Smooth muscle cell (in vitro differentiated cells): ENCODE measurements at regions not wholly inside any gene's neighbourhood (a gene's known extent, or its start where the extent isn't known, plus 50 kb on each side); places are given as distances from the start of the nearest gene placed in this dataset.

Experiments
- DNase-seq: peaks from one replicate; lab custom pipeline; 2025; ENCODE audit not compliant: unreplicated experiment; lab: John Stamatoyannopoulos, UW
- H2AFZ ChIP-seq: fragments of 200-600 bp; sonication (generic); 2 replicates; pipeline ENCODE4 v1.6.0; 2016; ENCODE audit warnings: antibody characterized with exemption, low read depth, mild to moderate bottlenecking
- H3F3A ChIP-seq: fragments of 200-600 bp; sonication (generic); 2 replicates; pipeline ENCODE4 v1.6.0; 2017; ENCODE audit warnings: antibody characterized with exemption, low read depth
- H3K27ac ChIP-seq: fragments of 200-600 bp; sonication (generic); 2 replicates; pipeline ENCODE4 v1.5.1; 2016; ENCODE audit warnings: low read depth, mild to moderate bottlenecking
- H3K27me3 ChIP-seq: fragments of 200-600 bp; sonication (generic); 2 replicates; pipeline ENCODE4 v1.6.1; 2016; ENCODE audit warnings: low read depth, mild to moderate bottlenecking
- H3K36me3 ChIP-seq: fragments of 200-600 bp; sonication (generic); 2 replicates; pipeline ENCODE4 v1.5.1; 2016; ENCODE audit warnings: low read depth
- H3K4me1 ChIP-seq: fragments of 200-600 bp; sonication (generic); 2 replicates; pipeline ENCODE4 v1.5.1; 2016; ENCODE audit warnings: low read depth
- H3K4me2 ChIP-seq: fragments of 200-600 bp; sonication (generic); 2 replicates; pipeline ENCODE4 v1.6.0; 2016; ENCODE audit warnings: mild to moderate bottlenecking
- H3K4me3 ChIP-seq: fragments of 200-600 bp; sonication (generic); 2 replicates; pipeline ENCODE4 v1.5.1; 2016; ENCODE audit warnings: mild to moderate bottlenecking
- H3K79me2 ChIP-seq: fragments of 200-600 bp; sonication (generic); 2 replicates; pipeline ENCODE4 v1.6.0; 2016; ENCODE audit warnings: low read depth, mild to moderate bottlenecking
- H3K9ac ChIP-seq: fragments of 200-600 bp; sonication (generic); 2 replicates; pipeline ENCODE4 v1.6.0; 2016; ENCODE audit warnings: low read depth
- H3K9me3 ChIP-seq: fragments of 200-600 bp; sonication (generic); replicated peaks from 2 replicates; pipeline ENCODE4 v1.5.1; 2016; ENCODE audit warnings: low read depth
- H4K20me1 ChIP-seq: fragments of 200-600 bp; sonication (generic); 2 replicates; pipeline ENCODE4 v1.6.0; 2016; ENCODE audit warnings: low read depth
- CTCF ChIP-seq: fragments of 200-600 bp; sonication (generic); IDR thresholded peaks from 2 replicates; pipeline ENCODE4 v1.5.1; 2017; ENCODE audit warnings: borderline replicate concordance, mild to moderate bottlenecking, antibody characterized with exemption; ENCODE audit not compliant: insufficient read depth, poor library complexity, severe bottlenecking
- WGBS: methylation state at CpG from one replicate; pipeline ENCODE4 v1.1.7; 2016; ENCODE audit warnings: low lambda C conversion rate; 5-methylcytosine and 5-hydroxymethylcytosine counted together

GRCh38 chr16:48479329-48479728, 94.1 kb upstream of the SIAH1 start:
- no peak overlapping the region for H3K9ac ChIP-seq
- no peaks in the 10 kb centered on the region for H3F3A ChIP-seq
- no peaks in the 10 kb centered on the region for H3K9me3 ChIP-seq
- no peak overlapping the region for H3K27ac ChIP-seq
- no peak overlapping the region for H3K4me3 ChIP-seq
- 81% methylated on average over 3 of the region's 3 CpGs for WGBS
- no peak for DNase-seq
- H3K4me1 ChIP-seq: peaks cover 16% of the 10 kb centered on the region
- H3K36me3 ChIP-seq: no peaks in the 10 kb centered on the region
- TF ChIP-seq CTCF: no peak
- H3K79me2 ChIP-seq: no peaks in the 10 kb centered on the region
- no peak overlapping the region for H3K4me2 ChIP-seq
- no peaks in the 10 kb centered on the region for H3K27me3 ChIP-seq
- H2AFZ ChIP-seq: no peak overlapping the region
- H4K20me1 ChIP-seq: no peaks in the 10 kb centered on the region

- Histone ChIP-seq H3K9ac (no peak overlapping the region), H4K20me1 (no peaks in the 10 kb centered on the region), H3K36me3 (no peaks in the 10 kb centered on the region), H3K4me1 (peaks cover 16% of the 10 kb centered on the region), H3K79me2 (no peaks in the 10 kb centered on the region), H3F3A (no peaks in the 10 kb centered on the region), H3K4me2 (no peak overlapping the region), H3K9me3 (no peaks in the 10 kb centered on the region), H3K27me3 (no peaks in the 10 kb centered on the region), H3K27ac (no peak overlapping the region), H2AFZ (no peak overlapping the region), H3K4me3 (no peak overlapping the region)
- no peak for DNase-seq
- 37% methylated on average over 5 of the region's 5 CpGs for WGBS
- TF ChIP-seq CTCF: no peak
Measured at GRCh38 chr16:48478393-48478792, 93.2 kb upstream of the SIAH1 start.

- no peak overlapping the region for H2AFZ ChIP-seq
- H3K9me3 ChIP-seq: no peaks in the 10 kb centered on the region
- no peak overlapping the region for H3K4me3 ChIP-seq
- H4K20me1 ChIP-seq: no peaks in the 10 kb centered on the region
- H3F3A ChIP-seq: no peaks in the 10 kb centered on the region
- H3K36me3 ChIP-seq: no peaks in the 10 kb centered on the region
- H3K79me2 ChIP-seq: no peaks in the 10 kb centered on the region
- H3K4me2 ChIP-seq: no peak overlapping the region
- H3K27me3 ChIP-seq: no peaks in the 10 kb centered on the region
- no peak for TF ChIP-seq CTCF
- H3K27ac ChIP-seq: no peak overlapping the region
- H3K4me1 ChIP-seq: no peaks in the 10 kb centered on the region
- no peak for DNase-seq
- no peak overlapping the region for H3K9ac ChIP-seq
- WGBS: 85% methylated on average over 5 of the region's 5 CpGs
Measured at GRCh38 chr16:48471435-48471834, 86.2 kb upstream of the SIAH1 start.

- H3K4me3 ChIP-seq: no peak overlapping the region
- no peak for TF ChIP-seq CTCF
- no peak overlapping the region for H3K4me2 ChIP-seq
- H3K9ac ChIP-seq: no peak overlapping the region
- H3K27me3 ChIP-seq: peaks cover 22% of the 10 kb centered on the region
- H2AFZ ChIP-seq: no peak overlapping the region
- no peaks in the 10 kb centered on the region for H4K20me1 ChIP-seq
- H3K9me3 ChIP-seq: peaks cover 2% of the 10 kb centered on the region
- no peak overlapping the region for H3K27ac ChIP-seq
- H3K36me3 ChIP-seq: no peaks in the 10 kb centered on the region
- WGBS: 90% methylated on average over 11 of the region's 11 CpGs
- DNase-seq: no peak
- no peaks in the 10 kb centered on the region for H3F3A ChIP-seq
- H3K4me1 ChIP-seq: no peaks in the 10 kb centered on the region
- no peaks in the 10 kb centered on the region for H3K79me2 ChIP-seq
Measured at GRCh38 chr16:48462106-48462740, 77.0 kb upstream of the SIAH1 start.
